ENCODE measurements at regions not wholly inside any gene's neighbourhood (a gene's known extent, or its start where the extent isn't known, plus 50 kb on each side); places are given as distances from the start of the nearest gene placed in this dataset.

- no peaks in the 10 kb centered on the region for H3K27me3 ChIP-seq (replicated peaks in 1 of 4; ENCODE audit: control extremely low read depth in 1 of 4, control insufficient read depth in 3 of 4, insufficient read depth in 4 of 4, low read length in 3 of 4)
- no peak for DNase-seq
- no peaks in the 10 kb centered on the region for H3K4me1 ChIP-seq (ENCODE audit: control insufficient read depth in 2 of 2, insufficient read depth in 2 of 2, low read length in 2 of 2)
- TF ChIP-seq EZH2 (IDR thresholded peaks at IDR 0.05; ENCODE audit: borderline replicate concordance, insufficient read depth, low read depth, low read length, poor library complexity, severe bottlenecking) (no peak), CTCF (IDR thresholded peaks at IDR 0.05) (no peak)
- H3K79me2 ChIP-seq (ENCODE audit: control insufficient read depth, insufficient read depth, low read length): no peaks in the 10 kb centered on the region
- Mint-ChIP-seq H3K9me3 (ENCODE audit: insufficient read depth) (no peaks in the 10 kb centered on the region), H3K27ac (no peak overlapping the region), H3K4me3 (no peak overlapping the region), H3K4me1 (no peaks in the 10 kb centered on the region), H3K27me3 (no peaks in the 10 kb centered on the region)
- H4K20me1 ChIP-seq (ENCODE audit: control insufficient read depth, insufficient read depth, low read length, poor library complexity, severe bottlenecking): no peaks in the 10 kb centered on the region
- H3K27ac ChIP-seq (ENCODE audit: low read length in 2 of 2): no peak overlapping the region
- no peaks in the 10 kb centered on the region for H3K9me3 ChIP-seq (ENCODE audit: control extremely low read depth in 1 of 3, control insufficient read depth in 2 of 3, insufficient read depth in 1 of 3, low read length in 2 of 3)
- 71% methylated on average over 2 of the region's 3 CpGs for WGBS (ENCODE audit: insufficient coverage)
- POLR2A ChIA-PET: no interaction called here
- no peak overlapping the region for H2AFZ ChIP-seq (ENCODE audit: insufficient read depth, low read depth, low read length, poor library complexity, severe bottlenecking)
- no peak overlapping the region for H3K9ac ChIP-seq (ENCODE audit: low read length)
- intact Hi-C loops (cut with micrococcal nuclease): no loop called here
- CTCF ChIA-PET: no interaction called here
- H3K4me3 ChIP-seq (ENCODE audit: control extremely low read depth in 1 of 5, extremely low read depth in 1 of 5, insufficient read depth in 1 of 5, low read depth in 2 of 5, low read length in 4 of 5): no peak overlapping the region
- ATAC-seq (ENCODE audit: low read depth): no peak
- H3K4me2 ChIP-seq (replicated peaks; ENCODE audit: low read depth, low read length, poor library complexity, severe bottlenecking): no peak overlapping the region
- H3K36me3 ChIP-seq (replicated peaks in 1 of 2; ENCODE audit: control extremely low read depth in 1 of 2, control insufficient read depth in 1 of 2, extremely low read depth in 1 of 2, insufficient read depth in 2 of 2, low read length in 1 of 2): no peaks in the 10 kb centered on the region
Measured at GRCh38 chr9:11135851-11136250, 523.0 kb upstream of the PTPRD start.

DNA sequence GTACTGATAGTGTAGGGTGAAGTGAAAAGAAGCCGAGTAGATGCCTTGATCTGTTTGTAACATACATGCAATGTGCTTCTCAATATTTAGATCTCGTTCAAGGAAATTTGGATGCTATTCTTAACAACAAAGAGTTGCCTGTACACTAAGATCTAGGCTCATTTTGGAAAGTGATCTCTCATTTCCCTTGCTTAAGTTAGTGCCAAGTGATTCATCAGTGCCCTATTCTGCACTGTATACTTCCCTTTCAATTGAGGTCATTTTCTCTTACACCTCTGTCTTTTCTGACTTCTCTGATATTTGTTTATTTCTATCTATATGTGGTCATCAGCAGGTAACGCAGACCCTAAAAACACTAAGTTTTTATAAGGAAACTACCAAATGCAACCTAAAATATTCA is 528.6 kb upstream of the PTPRD start:
- H3K27me3 ChIP-seq (replicated peaks in 1 of 4; ENCODE audit: control extremely low read depth in 1 of 4, control insufficient read depth in 3 of 4, insufficient read depth in 4 of 4, low read length in 3 of 4): no peaks in the 10 kb centered on the region
- no peak overlapping the region for H2AFZ ChIP-seq (ENCODE audit: insufficient read depth, low read depth, low read length, poor library complexity, severe bottlenecking)
- Mint-ChIP-seq H3K9me3 (ENCODE audit: insufficient read depth) (peaks cover 2% of the 10 kb centered on the region), H3K4me1 (no peaks in the 10 kb centered on the region), H3K4me3 (no peak overlapping the region), H3K27ac (no peak overlapping the region), H3K27me3 (no peaks in the 10 kb centered on the region)
- 85% methylated on average over 2 of the region's 3 CpGs for WGBS (ENCODE audit: insufficient coverage)
- no peaks in the 10 kb centered on the region for H3K36me3 ChIP-seq (replicated peaks in 1 of 2; ENCODE audit: control extremely low read depth in 1 of 2, control insufficient read depth in 1 of 2, extremely low read depth in 1 of 2, insufficient read depth in 2 of 2, low read length in 1 of 2)
- H4K20me1 ChIP-seq (ENCODE audit: control insufficient read depth, insufficient read depth, low read length, poor library complexity, severe bottlenecking): no peaks in the 10 kb centered on the region
- H3K4me1 ChIP-seq (ENCODE audit: control insufficient read depth in 2 of 2, insufficient read depth in 2 of 2, low read length in 2 of 2): no peaks in the 10 kb centered on the region
- no peak overlapping the region for H3K4me2 ChIP-seq (replicated peaks; ENCODE audit: low read depth, low read length, poor library complexity, severe bottlenecking)
- DNase-seq: no peak
- ChIA-PET POLR2A (no interaction called here), CTCF (no interaction called here)
- H3K4me3 ChIP-seq (ENCODE audit: control extremely low read depth in 1 of 5, extremely low read depth in 1 of 5, insufficient read depth in 1 of 5, low read depth in 2 of 5, low read length in 4 of 5): no peak overlapping the region
- intact Hi-C loops (cut with micrococcal nuclease): no loop called here
- no peaks in the 10 kb centered on the region for H3K79me2 ChIP-seq (ENCODE audit: control insufficient read depth, insufficient read depth, low read length)
- H3K27ac ChIP-seq (ENCODE audit: low read length in 2 of 2): no peak overlapping the region
- TF ChIP-seq EZH2 (IDR thresholded peaks at IDR 0.05; ENCODE audit: borderline replicate concordance, insufficient read depth, low read depth, low read length, poor library complexity, severe bottlenecking): no peak
- no peak for TF ChIP-seq CTCF (IDR thresholded peaks at IDR 0.05)
- no peak overlapping the region for H3K9ac ChIP-seq (ENCODE audit: low read length)
- H3K9me3 ChIP-seq (ENCODE audit: control extremely low read depth in 1 of 3, control insufficient read depth in 2 of 3, insufficient read depth in 1 of 3, low read length in 2 of 3): no peaks in the 10 kb centered on the region
- ATAC-seq (ENCODE audit: low read depth): no peak

All from B cell (primary cell).